SH-SY5Y (cell line): ENCODE measurements at regions not wholly inside any gene's neighbourhood (a gene's known extent, or its start where the extent isn't known, plus 50 kb on each side); places are given as distances from the start of the nearest gene placed in this dataset.

Experiments
- GATA2 ChIP-seq: IDR thresholded peaks from 2 replicates; pipeline ENCODE4 v1.6.1; 2011; ENCODE audit warnings: mild to moderate bottlenecking, low read depth, low read length
- GATA3 ChIP-seq: IDR thresholded peaks from 2 replicates; pipeline ENCODE4 v1.6.1; 2011; ENCODE audit warnings: low read depth, mild to moderate bottlenecking, low read length, moderate library complexity

DNA sequence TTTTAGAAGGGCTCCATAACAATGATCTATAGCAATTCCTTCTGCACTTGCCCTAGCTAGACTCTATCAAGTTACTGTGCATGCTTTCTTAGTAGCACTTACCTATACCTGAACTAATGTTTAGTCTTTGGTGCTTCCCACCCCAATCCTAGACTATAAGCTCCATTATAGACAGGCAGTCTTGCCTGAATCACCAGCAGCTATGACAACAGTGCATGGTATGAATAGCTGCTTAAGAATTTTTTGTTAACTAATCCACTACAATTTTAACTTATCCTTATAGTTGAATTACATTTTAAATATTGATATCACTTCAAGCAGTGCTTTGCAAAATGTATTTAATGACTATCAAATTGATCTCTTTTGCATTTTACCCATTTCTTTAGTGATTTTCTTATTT, 164.3 kb downstream of the RPS12 start:
- TF ChIP-seq GATA2 (no peak), GATA3 (no peak)
